ENCODE measurements at regions not wholly inside any gene's neighbourhood (a gene's known extent, or its start where the extent isn't known, plus 50 kb on each side); places are given as distances from the start of the nearest gene placed in this dataset.

DNA sequence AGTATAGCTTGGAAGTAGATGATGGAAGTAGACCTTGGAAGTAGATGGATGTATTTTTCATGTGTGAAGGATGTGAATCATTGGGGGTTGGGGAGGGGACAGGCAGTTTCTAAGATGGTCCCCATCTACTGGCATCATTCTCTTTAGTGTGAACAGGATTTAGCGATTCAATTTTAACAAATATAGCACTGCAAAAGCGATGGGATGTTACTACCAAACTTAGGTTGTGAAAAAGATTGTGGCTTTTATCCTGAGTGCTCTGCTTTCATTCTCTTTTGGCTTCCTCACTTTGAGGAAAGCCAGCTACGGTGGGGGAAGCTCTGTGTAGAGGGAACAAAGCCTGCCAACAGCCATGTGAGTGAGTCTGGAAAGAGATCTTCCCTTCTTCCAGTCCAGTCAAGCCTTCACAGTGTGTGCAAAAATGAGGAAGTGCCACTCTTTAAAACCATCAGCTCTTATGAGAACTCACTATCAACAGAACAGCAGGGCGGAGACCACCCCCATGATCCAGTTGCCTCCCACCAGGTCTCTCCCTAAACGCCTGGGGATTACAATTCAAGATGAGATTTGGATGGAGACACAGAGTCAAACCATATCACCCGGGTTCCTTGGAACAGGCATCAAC, 441.4 kb downstream of the SH3GL2 start:
- no peak for DNase-seq (ENCODE audit: low read depth in 2 of 2)
- Histone ChIP-seq H3K9me3 (ENCODE audit: control insufficient read depth, insufficient read depth, low read depth, low read length) (no peaks in the 10 kb centered on the region), H3K4me1 (ENCODE audit: control insufficient read depth, extremely low read depth, insufficient read depth, low read length) (no peaks in the 10 kb centered on the region), H4K20me1 (ENCODE audit: control insufficient read depth, extremely low read depth, insufficient read depth, low read length) (no peaks in the 10 kb centered on the region), H3K36me3 (ENCODE audit: control insufficient read depth, insufficient read depth, low read length) (no peaks in the 10 kb centered on the region), H3K4me2 (ENCODE audit: extremely low read depth, insufficient read depth, low read length) (no peak overlapping the region), H3K79me2 (ENCODE audit: control insufficient read depth, insufficient read depth, low read length) (no peaks in the 10 kb centered on the region), H3K9ac (ENCODE audit: insufficient read depth, low read length) (no peak overlapping the region), H3K4me3 (replicated peaks in 1 of 4; ENCODE audit: control extremely low read depth in 1 of 4, insufficient read depth in 1 of 4, low read depth in 3 of 4, low read length in 4 of 4) (no peak overlapping the region), H3K27me3 (ENCODE audit: control insufficient read depth, insufficient read depth, low read length) (no peaks in the 10 kb centered on the region), H3K27ac (ENCODE audit: insufficient read depth, low read length) (no peak overlapping the region), H2AFZ (ENCODE audit: low read length) (no peak overlapping the region)
- TF ChIP-seq, protein P1, sequence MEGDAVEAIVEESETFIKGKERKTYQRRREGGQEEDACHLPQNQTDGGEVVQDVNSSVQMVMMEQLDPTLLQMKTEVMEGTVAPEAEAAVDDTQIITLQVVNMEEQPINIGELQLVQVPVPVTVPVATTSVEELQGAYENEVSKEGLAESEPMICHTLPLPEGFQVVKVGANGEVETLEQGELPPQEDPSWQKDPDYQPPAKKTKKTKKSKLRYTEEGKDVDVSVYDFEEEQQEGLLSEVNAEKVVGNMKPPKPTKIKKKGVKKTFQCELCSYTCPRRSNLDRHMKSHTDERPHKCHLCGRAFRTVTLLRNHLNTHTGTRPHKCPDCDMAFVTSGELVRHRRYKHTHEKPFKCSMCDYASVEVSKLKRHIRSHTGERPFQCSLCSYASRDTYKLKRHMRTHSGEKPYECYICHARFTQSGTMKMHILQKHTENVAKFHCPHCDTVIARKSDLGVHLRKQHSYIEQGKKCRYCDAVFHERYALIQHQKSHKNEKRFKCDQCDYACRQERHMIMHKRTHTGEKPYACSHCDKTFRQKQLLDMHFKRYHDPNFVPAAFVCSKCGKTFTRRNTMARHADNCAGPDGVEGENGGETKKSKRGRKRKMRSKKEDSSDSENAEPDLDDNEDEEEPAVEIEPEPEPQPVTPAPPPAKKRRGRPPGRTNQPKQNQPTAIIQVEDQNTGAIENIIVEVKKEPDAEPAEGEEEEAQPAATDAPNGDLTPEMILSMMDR (conservative IDR thresholded peaks at IDR 0.05 in 1 of 2, IDR thresholded peaks at IDR 0.05 in 1 of 2; ENCODE audit: low read depth in 1 of 2, low read length in 2 of 2), result no peak
- TF ChIP-seq EZH2 (IDR thresholded peaks at IDR 0.05; ENCODE audit: low read length, missing control alignments), result no peak

DNA sequence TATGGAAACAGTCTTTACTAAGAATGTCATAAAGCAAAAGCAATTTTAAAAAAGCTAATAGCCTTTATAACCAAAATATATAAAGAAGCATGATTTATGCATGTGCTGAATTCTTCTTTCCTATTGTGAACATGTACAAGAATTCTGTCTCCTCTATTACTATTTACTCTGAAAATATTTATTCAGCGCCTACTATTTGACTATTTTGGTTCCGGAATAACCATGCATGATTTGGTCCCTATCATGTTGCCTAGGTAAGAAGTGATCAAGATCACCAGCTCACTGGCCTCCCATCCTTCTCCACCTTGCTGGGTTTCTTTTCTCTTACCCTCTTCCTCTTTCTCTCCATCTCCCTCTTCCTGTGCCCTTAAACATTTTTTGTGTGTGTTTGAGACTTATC, 443.8 kb downstream of the SH3GL2 start:
- no peak overlapping the region for H2AFZ ChIP-seq (ENCODE audit: low read length)
- no peaks in the 10 kb centered on the region for H3K79me2 ChIP-seq (ENCODE audit: control insufficient read depth, insufficient read depth, low read length)

DNA sequence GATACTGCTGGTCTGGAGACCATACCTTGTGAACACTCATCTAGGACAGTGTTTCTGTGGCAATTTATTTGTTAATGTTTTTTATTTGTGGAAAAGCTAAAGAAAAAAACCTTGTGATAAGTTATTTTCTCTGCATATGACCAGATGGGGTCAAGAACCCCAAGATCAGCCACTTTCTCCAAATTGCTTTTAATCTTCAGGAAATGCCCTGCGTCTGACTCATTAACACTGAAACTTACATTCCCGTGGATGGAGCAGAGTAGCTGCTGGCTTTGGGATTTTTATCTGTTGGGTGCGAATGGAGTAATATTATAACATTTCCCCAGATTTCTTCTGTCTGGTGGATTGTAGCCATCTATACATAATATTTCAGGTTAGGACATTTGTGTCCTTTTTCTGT, 444.5 kb downstream of the SH3GL2 start:
- no peak for DNase-seq (ENCODE audit: low read depth in 2 of 2)

More for the DNA sequence above, 443.8 kb downstream of the SH3GL2 start:
- Histone ChIP-seq H4K20me1 (ENCODE audit: control insufficient read depth, extremely low read depth, insufficient read depth, low read length) (no peaks in the 10 kb centered on the region), H3K36me3 (ENCODE audit: control insufficient read depth, insufficient read depth, low read length) (no peaks in the 10 kb centered on the region), H3K9ac (ENCODE audit: insufficient read depth, low read length) (no peak overlapping the region), H3K27ac (ENCODE audit: insufficient read depth, low read length) (no peak overlapping the region), H3K4me1 (ENCODE audit: control insufficient read depth, extremely low read depth, insufficient read depth, low read length) (no peaks in the 10 kb centered on the region), H3K27me3 (ENCODE audit: control insufficient read depth, insufficient read depth, low read length) (no peaks in the 10 kb centered on the region), H3K4me2 (ENCODE audit: extremely low read depth, insufficient read depth, low read length) (no peak overlapping the region), H3K9me3 (ENCODE audit: control insufficient read depth, insufficient read depth, low read depth, low read length) (no peaks in the 10 kb centered on the region), H3K4me3 (replicated peaks in 1 of 4; ENCODE audit: control extremely low read depth in 1 of 4, insufficient read depth in 1 of 4, low read depth in 3 of 4, low read length in 4 of 4) (no peak overlapping the region)
- TF ChIP-seq, protein P1 (conservative IDR thresholded peaks at IDR 0.05 in 1 of 2, IDR thresholded peaks at IDR 0.05 in 1 of 2; ENCODE audit: low read depth in 1 of 2, low read length in 2 of 2), result no peak
- DNase-seq (ENCODE audit: low read depth in 2 of 2), result no peak

More for the DNA sequence above, 444.5 kb downstream of the SH3GL2 start:
- H4K20me1 ChIP-seq (ENCODE audit: control insufficient read depth, extremely low read depth, insufficient read depth, low read length), result no peaks in the 10 kb centered on the region
- no peak overlapping the region for H3K4me2 ChIP-seq (ENCODE audit: extremely low read depth, insufficient read depth, low read length)
- no peak overlapping the region for H3K27ac ChIP-seq (ENCODE audit: insufficient read depth, low read length)
- TF ChIP-seq EZH2 (IDR thresholded peaks at IDR 0.05; ENCODE audit: low read length, missing control alignments), result no peak
- TF ChIP-seq, protein P1 (conservative IDR thresholded peaks at IDR 0.05 in 1 of 2, IDR thresholded peaks at IDR 0.05 in 1 of 2; ENCODE audit: low read depth in 1 of 2, low read length in 2 of 2), result no peak
- H3K27me3 ChIP-seq (ENCODE audit: control insufficient read depth, insufficient read depth, low read length), result no peaks in the 10 kb centered on the region
- no peaks in the 10 kb centered on the region for H3K79me2 ChIP-seq (ENCODE audit: control insufficient read depth, insufficient read depth, low read length)
- H3K9me3 ChIP-seq (ENCODE audit: control insufficient read depth, insufficient read depth, low read depth, low read length), result no peaks in the 10 kb centered on the region
- H3K4me1 ChIP-seq (ENCODE audit: control insufficient read depth, extremely low read depth, insufficient read depth, low read length), result no peaks in the 10 kb centered on the region
- no peaks in the 10 kb centered on the region for H3K36me3 ChIP-seq (ENCODE audit: control insufficient read depth, insufficient read depth, low read length)
- no peak overlapping the region for H3K4me3 ChIP-seq (replicated peaks in 1 of 4; ENCODE audit: control extremely low read depth in 1 of 4, insufficient read depth in 1 of 4, low read depth in 3 of 4, low read length in 4 of 4)
- H2AFZ ChIP-seq (ENCODE audit: low read length), result no peak overlapping the region
- H3K9ac ChIP-seq (ENCODE audit: insufficient read depth, low read length), result no peak overlapping the region
